Mesenchymal stem cell (in vitro differentiated cells and primary cell): ENCODE measurements at regions not wholly inside any gene's neighbourhood (a gene's known extent, or its start where the extent isn't known, plus 50 kb on each side); places are given as distances from the start of the nearest gene placed in this dataset.

Experiments
- DNase-seq: peaks from one replicate; pipeline ENCODE4 v3.0.0-alpha.2; 2013
- H2AFZ ChIP-seq: one replicate; pipeline ENCODE4 v1.6.1; 2013; ENCODE audit warnings: low read depth, mild to moderate bottlenecking, control low read depth, inconsistent platforms, low read length, moderate library complexity
- H2AK5ac ChIP-seq: 2 replicates; pipeline ENCODE4 v1.6.1; 2013; ENCODE audit warnings: low read length, moderate library complexity, mild to moderate bottlenecking, inconsistent platforms; ENCODE audit not compliant: severe bottlenecking
- H2BK120ac ChIP-seq: one replicate; pipeline ENCODE4 v1.6.1; 2013; ENCODE audit warnings: low read depth, mild to moderate bottlenecking, inconsistent platforms, low read length, moderate library complexity
- H2BK12ac ChIP-seq, 2 experiments: one replicate each; pipeline ENCODE4 v1.6.1; 2013; ENCODE audit warnings: inconsistent platforms in 2 of 2, low read length in 2 of 2, mild to moderate bottlenecking in 2 of 2, moderate library complexity in 2 of 2, control low read depth in 1 of 2
- H2BK15ac ChIP-seq: one replicate; pipeline ENCODE4 v1.6.1; 2013; ENCODE audit warnings: mild to moderate bottlenecking, low read depth, inconsistent platforms; ENCODE audit not compliant: poor library complexity, severe bottlenecking
- H2BK5ac ChIP-seq: 2 replicates; pipeline ENCODE4 v1.6.1; 2013; ENCODE audit warnings: low read depth, mild to moderate bottlenecking, low read length, control low read depth, inconsistent platforms; ENCODE audit not compliant: poor library complexity, severe bottlenecking
- H3K14ac ChIP-seq, 2 experiments: one replicate each; pipeline ENCODE4 v1.6.1; 2013; ENCODE audit warnings: inconsistent platforms in 2 of 2, low read length in 2 of 2, control low read depth in 1 of 2, mild to moderate bottlenecking in 1 of 2, moderate library complexity in 1 of 2
- H3K18ac ChIP-seq, 2 experiments: one replicate each; pipeline ENCODE4 v1.6.1; 2013; ENCODE audit warnings: inconsistent platforms in 2 of 2, low read length in 2 of 2, control low read depth in 1 of 2, low read depth in 1 of 2, mild to moderate bottlenecking in 1 of 2
- H3K23ac ChIP-seq, 2 experiments: one replicate each; pipeline ENCODE4 v1.6.1; 2013; ENCODE audit warnings: inconsistent platforms in 2 of 2, low read length in 2 of 2, mild to moderate bottlenecking in 2 of 2, moderate library complexity in 2 of 2, control low read depth in 1 of 2
- H3K27ac ChIP-seq: 2 replicates; pipeline ENCODE4 v1.5.1; 2013; ENCODE audit warnings: mild to moderate bottlenecking, moderate library complexity, low read length, control low read depth, inconsistent platforms; ENCODE audit not compliant: poor library complexity, severe bottlenecking
- H3K27me3 ChIP-seq, 2 experiments: 2 replicates each; pipeline versions ENCODE4 v1.6.1 to v1.7.0; 2013; ENCODE audit warnings: low read length in 2 of 2, mild to moderate bottlenecking in 2 of 2, moderate library complexity in 2 of 2, control low read depth in 1 of 2, inconsistent platforms in 1 of 2; ENCODE audit not compliant: control insufficient read depth in 1 of 2, insufficient read depth in 1 of 2
- H3K36me3 ChIP-seq, 2 experiments: 2 replicates each; pipeline versions ENCODE4 v1.6.1 to v1.7.0; 2013; ENCODE audit warnings: low read length in 2 of 2, control low read depth in 1 of 2, inconsistent platforms in 1 of 2, low read depth in 1 of 2, mild to moderate bottlenecking in 1 of 2; ENCODE audit not compliant: insufficient read depth in 2 of 2, control insufficient read depth in 1 of 2
- H3K4ac ChIP-seq, 2 experiments: one replicate each; pipeline ENCODE4 v1.6.1; 2013; ENCODE audit warnings: inconsistent platforms in 2 of 2, low read length in 2 of 2, mild to moderate bottlenecking in 2 of 2, moderate library complexity in 2 of 2, control low read depth in 1 of 2, low read depth in 1 of 2
- H3K4me1 ChIP-seq: 2 replicates; pipeline ENCODE4 v1.6.1; 2013; ENCODE audit warnings: low read depth, low read length, control low read depth; ENCODE audit not compliant: control insufficient read depth, insufficient read depth
- H3K4me2 ChIP-seq: 2 replicates; pipeline ENCODE4 v1.6.1; 2013; ENCODE audit warnings: low read length, mild to moderate bottlenecking, inconsistent platforms; ENCODE audit not compliant: poor library complexity, severe bottlenecking
- H3K4me3 ChIP-seq, 2 experiments: 2 replicates each; pipeline versions ENCODE4 v1.5.1 to v1.7.0; 2013; ENCODE audit warnings: low read length in 2 of 2, mild to moderate bottlenecking in 2 of 2, control low read depth in 1 of 2, low read depth in 1 of 2; ENCODE audit not compliant: insufficient read depth in 1 of 2
- H3K79me1 ChIP-seq: replicated peaks from 2 replicates; pipeline ENCODE4 v1.6.1; 2013; ENCODE audit warnings: mild to moderate bottlenecking, control low read depth, low read length, inconsistent platforms; ENCODE audit not compliant: poor library complexity, severe bottlenecking
- H3K9ac ChIP-seq: 2 replicates; pipeline ENCODE4 v1.7.0; 2013; ENCODE audit warnings: mild to moderate bottlenecking, low read length, moderate library complexity
- H3K9me3 ChIP-seq: 2 replicates; pipeline ENCODE4 v1.7.0; 2013; ENCODE audit warnings: mild to moderate bottlenecking, low read length; ENCODE audit not compliant: control insufficient read depth
- H4K8ac ChIP-seq: one replicate; pipeline ENCODE4 v1.6.1; 2013; ENCODE audit warnings: inconsistent platforms, mild to moderate bottlenecking, low read length, moderate library complexity
- H4K91ac ChIP-seq: one replicate; pipeline ENCODE4 v1.6.1; 2013; ENCODE audit warnings: mild to moderate bottlenecking, low read length, inconsistent platforms
- WGBS: methylation state at CpG from one replicate; pipeline ENCODE4 v1.1.7; 2013; ENCODE audit warnings: mixed read lengths; 5-methylcytosine and 5-hydroxymethylcytosine counted together

DNA sequence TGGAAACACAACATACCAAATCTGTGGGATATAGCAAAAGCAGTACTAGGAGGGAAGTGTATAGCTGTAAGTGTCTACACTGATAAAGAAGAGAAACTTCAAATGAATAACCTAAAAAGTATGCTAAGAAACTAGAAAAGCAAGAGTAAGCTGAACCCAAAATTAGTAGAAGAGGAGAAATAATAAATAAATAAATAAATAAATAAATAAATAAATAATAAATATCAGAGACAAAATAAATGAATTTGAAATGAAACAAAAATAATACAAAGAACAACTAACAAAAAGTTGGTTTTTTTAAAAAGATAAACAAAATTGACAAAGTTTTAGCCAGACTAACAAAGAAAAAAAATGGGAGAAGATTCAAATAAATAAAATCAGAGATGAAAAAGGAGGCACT is 72.7 kb upstream of the TSPAN8 start:
- Histone ChIP-seq H3K9ac (no peak overlapping the region), H4K8ac (no peak overlapping the region), H3K4me1 (no peaks in the 10 kb centered on the region), H2BK12ac (no peak overlapping the region), H3K27ac (no peak overlapping the region), H3K4me3 (no peak overlapping the region), H3K4me2 (no peak overlapping the region), H3K9me3 (no peaks in the 10 kb centered on the region), H3K18ac (no peak overlapping the region), H2BK15ac (no peak overlapping the region), H3K36me3 (no peaks in the 10 kb centered on the region), H3K4ac (no peak overlapping the region), H3K14ac (no peak overlapping the region), H2AFZ (no peak overlapping the region), H3K23ac (no peak overlapping the region), H2AK5ac (no peak overlapping the region), H3K79me1 (no peaks in the 10 kb centered on the region), H4K91ac (no peak overlapping the region), H3K27me3 (no peaks in the 10 kb centered on the region), H2BK5ac (no peak overlapping the region), H2BK120ac (no peak overlapping the region)
- DNase-seq = no peak

DNA sequence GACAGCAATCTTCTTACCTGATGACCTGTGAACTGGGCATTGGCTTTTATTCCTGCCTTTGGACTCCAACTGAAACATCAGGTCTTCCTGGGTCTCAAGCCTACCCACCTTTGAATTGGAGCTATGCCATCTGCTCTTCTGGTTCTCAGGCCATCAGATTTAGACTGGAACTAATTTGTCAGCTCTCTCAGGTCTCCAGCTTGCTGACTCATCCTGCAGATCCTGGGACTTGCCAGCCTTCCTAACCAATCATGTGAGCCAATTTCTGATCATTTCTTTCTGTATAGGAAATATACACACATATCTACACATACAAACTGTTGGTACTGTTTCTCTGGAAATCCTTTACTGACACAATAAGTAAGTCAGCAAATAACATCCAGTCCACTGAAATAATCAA is 65.3 kb upstream of the TSPAN8 start:
- Histone ChIP-seq H3K4ac (no peak overlapping the region), H3K79me1 (no peaks in the 10 kb centered on the region), H3K9me3 (no peaks in the 10 kb centered on the region), H2BK15ac (no peak overlapping the region), H2BK5ac (no peak overlapping the region), H2BK12ac (no peak overlapping the region), H4K91ac (no peak overlapping the region), H2BK120ac (no peak overlapping the region), H3K27ac (no peak overlapping the region), H3K4me1 (no peaks in the 10 kb centered on the region), H2AFZ (no peak overlapping the region), H3K27me3 (no peaks in the 10 kb centered on the region), H3K4me2 (no peak overlapping the region), H2AK5ac (no peak overlapping the region), H3K4me3 (no peak overlapping the region), H3K14ac (no peak overlapping the region), H4K8ac (no peak overlapping the region), H3K23ac (no peak overlapping the region), H3K18ac (no peak overlapping the region), H3K36me3 (no peaks in the 10 kb centered on the region), H3K9ac (no peak overlapping the region)
- DNase-seq = no peak

DNA sequence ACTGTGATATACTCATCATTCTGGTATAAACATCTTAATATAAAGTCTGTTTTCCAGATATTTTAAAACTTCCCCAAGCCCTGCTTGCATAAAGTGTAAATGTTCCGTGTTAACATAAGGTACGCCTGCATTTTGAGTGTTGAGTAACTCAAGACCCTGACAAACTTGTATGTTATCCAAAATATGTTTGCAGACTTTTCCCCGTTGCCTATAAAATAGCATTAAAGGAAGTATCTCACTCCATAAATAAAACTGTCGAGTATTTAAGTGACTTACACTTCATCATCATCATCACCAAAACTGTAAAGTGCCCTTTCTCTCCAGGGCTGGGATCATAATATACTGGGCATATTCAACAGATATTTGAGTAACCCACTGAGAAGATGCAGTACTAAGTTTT is 64.6 kb upstream of the TSPAN8 start:
- Histone ChIP-seq H3K9me3 (no peaks in the 10 kb centered on the region), H2BK5ac (no peak overlapping the region), H3K36me3 (no peaks in the 10 kb centered on the region), H4K91ac (no peak overlapping the region), H3K4me2 (no peak overlapping the region), H2AFZ (no peak overlapping the region), H2BK120ac (no peak overlapping the region), H2BK12ac (no peak overlapping the region), H3K23ac (no peak overlapping the region), H2BK15ac (no peak overlapping the region), H3K79me1 (no peaks in the 10 kb centered on the region), H2AK5ac (no peak overlapping the region), H3K4me1 (no peaks in the 10 kb centered on the region), H3K4me3 (no peak overlapping the region), H3K18ac (no peak overlapping the region), H3K9ac (no peak overlapping the region), H3K4ac (no peak overlapping the region), H3K27me3 (no peaks in the 10 kb centered on the region), H3K27ac (no peak overlapping the region), H3K14ac (no peak overlapping the region), H4K8ac (no peak overlapping the region)
- WGBS = 88% methylated on average over 4 of the region's 4 CpGs
- no peak for DNase-seq

DNA sequence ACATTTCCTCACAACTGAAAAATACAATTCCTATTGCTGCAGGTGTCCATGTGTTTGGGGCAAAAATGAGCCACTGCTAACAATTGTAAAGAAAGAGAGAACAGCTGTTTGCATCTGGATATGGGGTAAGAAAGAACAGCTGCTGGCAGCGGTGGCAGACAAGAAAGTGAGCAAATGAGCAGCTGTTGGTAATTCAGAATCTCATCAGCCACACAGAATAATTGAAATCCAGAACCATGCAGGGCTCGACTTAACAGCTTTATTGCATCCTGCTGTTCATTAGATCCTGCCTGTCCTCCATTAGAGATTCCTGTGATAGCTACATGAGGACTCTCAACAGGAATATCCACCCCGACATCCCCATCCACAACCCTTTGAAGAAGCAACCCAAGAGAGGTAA is 62.5 kb upstream of the TSPAN8 start:
- 41% methylated on average over 3 of the region's 3 CpGs for WGBS
- no peaks in the 10 kb centered on the region for H3K9me3 ChIP-seq

More for the DNA sequence above, 62.5 kb upstream of the TSPAN8 start:
- H3K23ac ChIP-seq = no peak overlapping the region
- H3K4ac ChIP-seq = no peak overlapping the region
- H2BK12ac ChIP-seq = no peak overlapping the region
- H3K4me3 ChIP-seq = no peak overlapping the region
- no peaks in the 10 kb centered on the region for H3K79me1 ChIP-seq
- H3K27ac ChIP-seq = no peak overlapping the region
- no peak overlapping the region for H2BK15ac ChIP-seq
- H3K4me2 ChIP-seq = no peak overlapping the region
- H3K36me3 ChIP-seq = no peaks in the 10 kb centered on the region
- no peak overlapping the region for H3K9ac ChIP-seq
- H3K14ac ChIP-seq = no peak overlapping the region
- H2AFZ ChIP-seq = no peak overlapping the region
- H4K91ac ChIP-seq = no peak overlapping the region
- DNase-seq = no peak
- no peak overlapping the region for H2AK5ac ChIP-seq
- no peak overlapping the region for H2BK120ac ChIP-seq
- H3K27me3 ChIP-seq = no peaks in the 10 kb centered on the region
- H4K8ac ChIP-seq = no peak overlapping the region
- H3K18ac ChIP-seq = no peak overlapping the region
- H2BK5ac ChIP-seq = no peak overlapping the region
- H3K4me1 ChIP-seq = no peaks in the 10 kb centered on the region
